Nephron (organoid): ENCODE measurements at regions not wholly inside any gene's neighbourhood (a gene's known extent, or its start where the extent isn't known, plus 50 kb on each side); places are given as distances from the start of the nearest gene placed in this dataset.

ENCODE experiments used
- H3K27ac Mint-ChIP-seq, 3 experiments: 2 replicates each; pipeline ENCODE4 v1.8.0; 2020; ENCODE audit warnings: mixed read lengths in 3 of 3, mild to moderate bottlenecking in 2 of 3, moderate library complexity in 1 of 3
- H3K27me3 Mint-ChIP-seq: 2 replicates; pipeline ENCODE4 v1.8.0; 2021; ENCODE audit warnings: low read depth, mild to moderate bottlenecking, moderate library complexity, mixed read lengths
- H3K36me3 Mint-ChIP-seq: 2 replicates; pipeline ENCODE4 v1.8.0; 2020; ENCODE audit warnings: low read depth, mixed read lengths
- H3K4me1 Mint-ChIP-seq: 2 replicates; pipeline ENCODE4 v1.8.0; 2020; ENCODE audit warnings: mixed read lengths
- H3K4me3 Mint-ChIP-seq, 3 experiments: 2 replicates each; pipeline ENCODE4 v1.8.0; 2020; ENCODE audit warnings: mild to moderate bottlenecking in 3 of 3, mixed read lengths in 3 of 3, moderate library complexity in 2 of 3
- H3K9me3 Mint-ChIP-seq: 2 replicates; pipeline ENCODE4 v1.8.0; 2020; ENCODE audit warnings: mixed read lengths
- TF ChIP-seq, protein P1 (sequence below), 3 experiments: fragments of 200-600 bp; sonication (generic); IDR thresholded peaks; one replicate each; pipeline ENCODE4 v1.5.0; 2021; ENCODE audit warnings: antibody characterized with exemption in 3 of 3; ENCODE audit not compliant: unreplicated experiment in 3 of 3

DNA sequence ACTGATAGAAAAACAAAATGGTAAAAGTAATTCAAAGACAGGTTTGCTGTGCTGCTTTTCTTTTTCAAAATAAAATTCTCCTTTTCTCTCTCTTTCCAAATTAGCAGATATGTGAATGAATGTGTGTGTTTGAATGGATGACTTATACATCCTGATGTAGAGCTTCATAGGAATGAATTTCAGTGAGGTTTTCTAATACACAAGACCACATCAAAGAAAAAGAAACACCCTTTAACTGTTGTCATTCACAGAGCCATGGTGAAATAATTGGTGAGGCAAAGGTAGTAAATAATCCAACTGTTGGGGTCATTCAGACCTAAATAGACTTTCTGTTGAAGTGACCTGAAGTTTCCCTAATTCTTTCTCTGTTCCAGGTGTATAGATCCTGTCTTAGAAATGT is 139.1 kb upstream of the ZPLD1 start:
- peaks cover 4% of the 10 kb centered on the region for H3K9me3 Mint-ChIP-seq
- H3K27me3 Mint-ChIP-seq, result no peaks in the 10 kb centered on the region
- no peak overlapping the region for H3K4me3 Mint-ChIP-seq
- H3K4me1 Mint-ChIP-seq, result no peaks in the 10 kb centered on the region
- TF ChIP-seq, protein P1, sequence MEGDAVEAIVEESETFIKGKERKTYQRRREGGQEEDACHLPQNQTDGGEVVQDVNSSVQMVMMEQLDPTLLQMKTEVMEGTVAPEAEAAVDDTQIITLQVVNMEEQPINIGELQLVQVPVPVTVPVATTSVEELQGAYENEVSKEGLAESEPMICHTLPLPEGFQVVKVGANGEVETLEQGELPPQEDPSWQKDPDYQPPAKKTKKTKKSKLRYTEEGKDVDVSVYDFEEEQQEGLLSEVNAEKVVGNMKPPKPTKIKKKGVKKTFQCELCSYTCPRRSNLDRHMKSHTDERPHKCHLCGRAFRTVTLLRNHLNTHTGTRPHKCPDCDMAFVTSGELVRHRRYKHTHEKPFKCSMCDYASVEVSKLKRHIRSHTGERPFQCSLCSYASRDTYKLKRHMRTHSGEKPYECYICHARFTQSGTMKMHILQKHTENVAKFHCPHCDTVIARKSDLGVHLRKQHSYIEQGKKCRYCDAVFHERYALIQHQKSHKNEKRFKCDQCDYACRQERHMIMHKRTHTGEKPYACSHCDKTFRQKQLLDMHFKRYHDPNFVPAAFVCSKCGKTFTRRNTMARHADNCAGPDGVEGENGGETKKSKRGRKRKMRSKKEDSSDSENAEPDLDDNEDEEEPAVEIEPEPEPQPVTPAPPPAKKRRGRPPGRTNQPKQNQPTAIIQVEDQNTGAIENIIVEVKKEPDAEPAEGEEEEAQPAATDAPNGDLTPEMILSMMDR (IDR thresholded peaks at IDR 0.05; ENCODE audit: unreplicated experiment in 3 of 3), result no peak
- H3K36me3 Mint-ChIP-seq, result no peaks in the 10 kb centered on the region
- H3K27ac Mint-ChIP-seq, result no peak overlapping the region

DNA sequence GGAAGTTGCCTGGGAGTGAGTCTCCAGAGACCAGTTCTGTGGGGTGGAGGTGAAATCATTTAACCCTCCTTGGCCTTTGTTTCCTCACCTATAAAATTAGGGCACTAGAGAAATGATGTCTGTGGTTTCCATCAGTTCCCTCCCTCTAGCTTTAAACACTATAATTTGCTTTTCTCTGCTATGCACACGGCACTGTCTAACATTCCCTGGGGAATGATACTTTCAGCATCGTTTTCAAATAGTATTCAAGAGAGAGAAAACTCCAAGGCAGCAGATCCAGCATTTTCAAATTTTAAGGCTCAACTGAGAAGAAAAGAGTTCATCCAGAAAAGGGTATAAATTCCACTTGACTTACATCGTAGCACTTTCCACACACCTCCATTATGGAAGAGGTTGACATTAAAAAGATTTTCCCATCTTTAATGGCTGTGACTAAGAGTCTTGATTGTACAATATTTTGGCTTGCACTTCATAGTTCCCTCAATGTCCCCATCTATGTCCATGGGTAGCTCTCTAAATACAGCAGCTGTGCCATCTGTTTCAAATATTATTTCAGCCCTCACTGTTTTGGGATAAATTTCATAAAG is 137.7 kb upstream of the ZPLD1 start:
- TF ChIP-seq, protein P1 (IDR thresholded peaks at IDR 0.05; ENCODE audit: unreplicated experiment in 3 of 3), result no peak
- Mint-ChIP-seq H3K36me3 (no peaks in the 10 kb centered on the region), H3K9me3 (peaks cover 4% of the 10 kb centered on the region), H3K4me1 (no peaks in the 10 kb centered on the region), H3K27me3 (no peaks in the 10 kb centered on the region), H3K4me3 (no peak overlapping the region), H3K27ac (no peak overlapping the region)

DNA sequence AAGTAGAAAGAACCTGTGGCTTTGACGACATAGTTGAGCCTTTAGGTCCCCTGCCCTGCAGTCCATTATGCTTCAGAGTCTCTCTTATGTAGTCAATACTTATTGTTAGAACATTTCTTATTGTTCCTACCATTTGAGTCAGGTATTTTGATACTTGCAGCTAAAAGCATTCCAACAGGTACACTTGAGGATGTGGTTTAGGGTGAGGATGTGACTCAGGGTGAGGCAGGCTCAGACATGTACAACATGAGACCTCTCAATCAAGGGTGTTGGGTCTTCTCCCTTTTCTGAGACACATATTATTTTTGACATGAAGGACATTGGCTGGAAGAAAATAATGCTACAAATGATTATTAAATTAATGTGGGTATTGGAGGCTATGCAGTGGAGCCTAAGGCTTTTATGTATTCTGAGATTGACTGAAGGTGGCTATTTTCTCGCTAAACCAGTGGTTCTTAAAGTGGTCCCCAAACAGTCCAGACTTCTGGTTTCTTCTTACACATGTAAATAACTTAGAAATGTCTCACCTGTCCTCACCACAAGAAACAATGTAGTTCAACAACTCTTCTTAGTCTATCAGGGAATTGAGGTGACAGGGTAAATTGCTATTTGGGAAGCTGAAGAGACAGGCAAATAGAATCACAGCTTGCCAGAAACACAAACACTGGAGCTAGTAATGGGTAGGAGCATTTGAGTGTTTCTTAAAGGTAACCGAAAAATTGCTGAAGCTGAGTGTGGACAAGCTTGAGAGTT is 135.5 kb upstream of the ZPLD1 start:
- Mint-ChIP-seq H3K4me3 (no peak overlapping the region), H3K27ac (no peak overlapping the region), H3K4me1 (no peaks in the 10 kb centered on the region), H3K36me3 (no peaks in the 10 kb centered on the region), H3K27me3 (no peaks in the 10 kb centered on the region), H3K9me3 (peaks cover 4% of the 10 kb centered on the region)
- TF ChIP-seq, protein P1 (IDR thresholded peaks at IDR 0.05; ENCODE audit: unreplicated experiment in 3 of 3), result no peak

DNA sequence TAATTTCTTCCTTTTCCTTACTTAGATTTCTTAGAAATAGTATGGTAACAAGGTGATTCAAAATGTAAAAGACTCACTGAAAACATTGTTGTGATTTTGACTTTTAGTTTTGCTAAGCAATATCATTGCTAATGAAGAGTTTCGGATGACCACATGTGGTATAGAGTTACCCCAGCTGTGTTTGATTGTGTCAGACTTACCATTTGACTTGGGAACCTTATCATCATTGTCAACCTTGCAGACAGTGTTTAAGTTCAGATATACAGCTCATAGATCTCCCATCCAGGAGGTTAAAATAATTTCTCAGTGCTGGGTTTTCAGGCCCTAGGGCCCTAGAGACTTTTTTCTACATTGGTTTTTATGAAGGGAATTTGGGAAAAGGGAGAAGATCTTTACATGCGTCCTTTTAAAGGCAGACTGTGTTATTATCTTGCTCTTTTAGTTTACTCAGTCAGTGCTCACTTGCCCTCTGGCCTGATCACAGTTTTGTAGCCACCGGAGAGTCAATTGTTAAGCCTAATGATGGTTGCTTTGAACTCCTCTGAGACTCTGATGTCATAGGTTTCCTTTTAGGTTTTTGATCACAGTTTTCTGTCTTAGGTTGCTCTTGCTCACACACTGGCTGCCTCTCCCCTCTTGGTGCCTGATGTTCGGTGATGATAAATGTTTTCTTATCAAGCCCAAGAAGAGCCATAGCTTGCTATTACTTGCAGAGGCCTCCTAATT is 133.5 kb upstream of the ZPLD1 start:
- Mint-ChIP-seq H3K36me3 (no peaks in the 10 kb centered on the region), H3K4me1 (no peaks in the 10 kb centered on the region), H3K9me3 (no peaks in the 10 kb centered on the region), H3K27me3 (no peaks in the 10 kb centered on the region), H3K4me3 (no peak overlapping the region), H3K27ac (no peak overlapping the region)
- TF ChIP-seq, protein P1 (IDR thresholded peaks at IDR 0.05; ENCODE audit: unreplicated experiment in 3 of 3), result no peak

DNA sequence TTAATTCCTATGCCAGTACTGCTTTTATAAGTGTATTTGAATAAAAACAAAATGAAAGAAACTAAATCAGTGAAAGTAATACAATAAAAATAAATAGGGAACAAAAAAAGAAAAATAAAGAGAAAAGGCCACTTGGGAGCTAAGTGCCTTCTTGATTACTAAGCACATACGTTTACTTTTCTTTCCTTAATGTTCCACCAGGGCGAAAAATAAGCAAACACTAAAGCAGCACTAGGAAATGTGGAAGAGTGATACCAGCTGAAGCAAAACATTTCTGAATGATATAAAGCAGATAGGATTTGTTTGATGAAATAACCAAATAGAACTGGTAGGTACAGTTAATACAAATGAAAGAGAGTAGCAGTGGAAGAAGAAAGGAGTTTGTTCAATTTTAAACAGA is 132.8 kb upstream of the ZPLD1 start:
- TF ChIP-seq, protein P1 (IDR thresholded peaks at IDR 0.05; ENCODE audit: unreplicated experiment in 3 of 3), result no peak
- Mint-ChIP-seq H3K4me1 (no peaks in the 10 kb centered on the region), H3K27ac (no peak overlapping the region), H3K27me3 (no peaks in the 10 kb centered on the region), H3K9me3 (no peaks in the 10 kb centered on the region), H3K36me3 (no peaks in the 10 kb centered on the region), H3K4me3 (no peak overlapping the region)
